HG02938 (cell line): ENCODE measurements at regions not wholly inside any gene's neighbourhood (a gene's known extent, or its start where the extent isn't known, plus 50 kb on each side); places are given as distances from the start of the nearest gene placed in this dataset.
"Not testable (repeated sequence)": the region's sequence is repeated elsewhere in the genome, so short reads cannot be mapped to it uniquely, and the experiment has no call there.

Experiments
- ATAC-seq: cut with Tn5 transposase; IDR thresholded peaks from one replicate; pipeline ENCODE4 v1.9.1; 2021; ENCODE audit warnings: mild to moderate bottlenecking, moderate library complexity; ENCODE audit not compliant: unreplicated experiment

GRCh38 chr5:68116408-68116807 is 99.1 kb upstream of the PIK3R1 start:
- no peak for ATAC-seq

GRCh38 chr5:68115584-68115983 is 100.0 kb upstream of the PIK3R1 start:
- no peak for ATAC-seq

GRCh38 chr5:68114378-68115040 is 101.0 kb upstream of the PIK3R1 start:
- no peak for ATAC-seq

GRCh38 chr5:68112658-68113057 is 102.9 kb upstream of the PIK3R1 start:
- no peak for ATAC-seq

- ATAC-seq = no peak
Observed at GRCh38 chr5:68110894-68111293, 104.7 kb upstream of the PIK3R1 start.

GRCh38 chr5:68110264-68110663 is 105.3 kb upstream of the PIK3R1 start:
- no peak for ATAC-seq

GRCh38 chr5:68104217-68104616 is 111.3 kb upstream of the PIK3R1 start:
- ATAC-seq = not testable (repeated sequence)

GRCh38 chr5:68103297-68103696 is 112.3 kb upstream of the PIK3R1 start:
- not testable (repeated sequence) for ATAC-seq

- no peak for ATAC-seq
Observed at GRCh38 chr5:68099327-68099726, 116.2 kb upstream of the PIK3R1 start.

GRCh38 chr5:68093455-68094159 is 121.9 kb upstream of the PIK3R1 start:
- ATAC-seq = no peak

GRCh38 chr5:68088302-68088701 is 127.3 kb upstream of the PIK3R1 start:
- no peak for ATAC-seq

- ATAC-seq = no peak
Observed at GRCh38 chr5:68087866-68088265, 127.7 kb upstream of the PIK3R1 start.

GRCh38 chr5:68086857-68087256 is 128.7 kb upstream of the PIK3R1 start:
- no peak for ATAC-seq

- ATAC-seq = no peak
Observed at GRCh38 chr5:68086439-68086838, 129.1 kb upstream of the PIK3R1 start.

GRCh38 chr5:68084396-68084795 is 131.2 kb upstream of the PIK3R1 start:
- no peak for ATAC-seq

- no peak for ATAC-seq
Observed at GRCh38 chr5:68080282-68081050, 135.1 kb upstream of the PIK3R1 start.

- no peak for ATAC-seq
Observed at GRCh38 chr5:68077349-68077894, 138.1 kb upstream of the PIK3R1 start.

- no peak for ATAC-seq
Observed at GRCh38 chr5:68074633-68075032, 140.9 kb upstream of the PIK3R1 start.

- no peak for ATAC-seq
Observed at GRCh38 chr5:68074048-68074632, 141.4 kb upstream of the PIK3R1 start.

GRCh38 chr5:68071736-68072135 is 143.8 kb upstream of the PIK3R1 start:
- ATAC-seq = no peak

- ATAC-seq = no peak
Observed at GRCh38 chr5:68071282-68071632, 144.3 kb upstream of the PIK3R1 start.
